ENCODE measurements at regions not wholly inside any gene's neighbourhood (a gene's known extent, or its start where the extent isn't known, plus 50 kb on each side); places are given as distances from the start of the nearest gene placed in this dataset.
A peak's percentile ranks its signal among the peaks of the same experiment; 100 is the strongest.
"Not testable (repeated sequence)": the region's sequence is repeated elsewhere in the genome, so short reads cannot be mapped to it uniquely, and the experiment has no call there.

DNA sequence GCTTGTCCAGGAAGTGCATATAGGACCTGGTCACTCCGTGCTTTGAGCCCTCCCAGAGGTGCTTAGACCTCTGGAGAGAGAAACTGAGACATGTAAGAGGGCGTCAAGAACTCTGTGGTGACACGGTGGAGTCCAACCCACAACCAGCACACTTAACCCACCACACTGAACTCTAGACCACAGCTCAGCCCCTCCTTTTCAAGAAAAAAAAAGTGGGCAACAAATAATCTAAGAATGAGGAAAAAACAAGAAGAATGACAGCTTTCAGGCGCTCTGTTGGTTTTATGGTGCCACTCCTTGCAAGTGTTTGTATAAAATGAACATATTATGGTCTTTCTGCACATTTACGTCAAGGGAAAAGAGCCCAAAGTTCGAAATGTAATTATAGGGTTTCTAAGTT is 50.2 kb upstream of the SNAPC3 start:
- DNase-seq (ENCODE audit: low read depth), result no peak

GRCh38 chr9:15371448-15371845 is 51.2 kb upstream of the SNAPC3 start:
- no peak for DNase-seq (ENCODE audit: low read depth)

DNA sequence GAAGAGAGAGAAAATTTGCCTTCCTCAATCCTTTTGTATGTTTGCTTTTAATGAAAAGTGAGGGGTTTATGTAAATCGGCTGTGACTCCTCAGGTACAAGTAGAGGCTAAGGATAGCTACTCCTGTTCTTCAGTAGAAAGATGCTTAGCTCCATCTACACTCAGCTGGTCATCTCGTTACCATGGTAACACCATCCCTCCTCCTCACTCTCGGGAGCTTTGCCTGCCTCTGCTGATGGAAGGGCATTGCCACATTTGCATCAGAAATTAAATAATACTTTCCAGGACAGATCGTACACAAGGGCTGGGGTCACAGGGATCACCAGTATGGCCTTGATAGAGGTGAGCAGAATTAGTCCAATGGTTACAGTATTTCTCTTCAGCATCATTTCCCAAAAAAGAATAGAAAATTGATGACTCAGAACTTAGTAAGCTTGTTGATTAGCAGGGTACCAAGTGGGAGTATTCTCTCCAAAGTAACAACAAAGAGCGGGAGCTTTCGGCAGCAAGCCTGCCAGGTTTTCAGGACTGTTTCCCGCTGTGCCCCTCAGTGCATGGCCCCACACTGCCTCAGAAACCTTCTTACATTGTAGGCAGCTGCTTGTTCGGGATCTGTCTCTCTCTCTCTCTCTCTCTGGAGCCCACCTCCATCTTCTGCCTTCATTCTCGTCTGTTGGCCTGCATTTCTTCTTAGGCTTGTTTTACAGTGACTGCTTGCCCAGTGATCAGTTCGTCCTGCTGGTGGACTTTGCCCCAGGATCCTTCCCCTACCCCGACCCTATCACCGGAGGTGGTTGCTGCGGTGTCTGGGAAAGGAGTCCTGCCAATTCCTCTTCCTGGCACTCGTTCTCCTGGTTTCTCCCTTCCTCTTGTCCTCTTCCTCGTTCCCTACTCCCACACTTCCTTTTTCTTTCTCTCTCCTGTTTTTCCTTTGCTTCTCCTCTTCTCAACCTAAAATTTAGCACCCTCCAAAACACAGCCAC is 51.9 kb upstream of the SNAPC3 start:
- peak; percentile 58 for DNase-seq (ENCODE audit: low read depth)

GRCh38 chr9:15369871-15370270 is 52.8 kb upstream of the SNAPC3 start:
- DNase-seq (ENCODE audit: low read depth), result no peak

- DNase-seq (ENCODE audit: low read depth), result no peak
Observed at GRCh38 chr9:15369238-15369637, 53.4 kb upstream of the SNAPC3 start.

DNA sequence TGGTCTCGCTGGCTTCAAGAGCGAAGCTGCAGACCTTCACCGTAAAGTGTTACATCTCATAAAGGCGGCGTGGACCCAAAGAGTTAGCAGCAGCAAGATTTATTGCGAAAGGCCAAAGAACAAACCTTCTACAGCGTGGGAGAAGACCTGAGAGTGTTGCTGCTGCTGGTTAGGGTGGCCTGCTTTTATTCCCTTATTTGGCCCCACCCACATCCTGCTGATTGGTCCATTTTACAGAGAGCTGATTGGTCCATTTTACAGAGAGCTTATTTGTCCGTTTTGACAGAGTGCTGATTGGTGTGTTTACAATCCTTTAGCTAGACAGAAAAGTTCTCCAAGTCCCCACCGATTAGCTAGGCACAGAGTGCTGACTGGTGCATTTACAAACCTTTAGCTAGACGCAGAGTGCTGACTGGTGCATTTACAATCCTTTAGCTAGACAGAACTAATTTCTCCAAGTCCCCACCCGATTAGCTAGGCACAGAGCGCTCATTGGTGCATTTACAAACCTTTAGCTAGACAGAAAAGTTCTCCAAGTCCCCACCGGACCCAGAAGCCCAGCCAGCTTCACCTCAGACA is 57.6 kb upstream of the SNAPC3 start:
- DNase-seq (ENCODE audit: low read depth), result not testable (repeated sequence)

DNA sequence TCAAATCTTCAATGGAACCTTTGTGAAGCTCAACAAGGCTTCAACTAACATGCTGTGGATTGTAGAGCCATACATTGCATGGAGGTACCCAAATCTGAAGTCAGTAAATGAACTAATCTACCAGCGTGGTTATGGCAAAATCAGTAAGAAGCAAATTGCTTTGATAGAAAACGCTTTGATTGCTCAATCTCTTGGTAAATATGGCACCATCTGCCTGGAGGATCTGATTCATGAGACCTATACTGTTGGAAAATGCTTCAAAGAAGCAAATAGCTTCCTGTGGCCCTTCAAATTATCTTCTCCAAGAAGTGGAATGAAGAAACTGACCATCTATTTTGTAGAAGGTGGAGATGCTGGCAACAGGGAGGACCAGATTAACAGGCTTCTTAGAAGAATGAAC is 54.7 kb upstream of the TTC39B start:
- DNase-seq (ENCODE audit: low read depth), result no peak

GRCh38 chr9:15357050-15357653 is 50.1 kb upstream of the TTC39B start:
- peak; percentile 12 for DNase-seq (ENCODE audit: low read depth)

All from amniotic epithelial cell (primary cell).